Pancreas (tissue), 10 donors: ENCODE measurements at regions not wholly inside any gene's neighbourhood (a gene's known extent, or its start where the extent isn't known, plus 50 kb on each side); places are given as distances from the start of the nearest gene placed in this dataset.

Experiments used
- ATAC-seq, 4 donors: fragments of 200-7000 bp; cut with Tn5 transposase; one replicate each; pipeline versions ENCODE4 v1.8.0 to v1.9.1; 2020; ENCODE audit warnings: mild to moderate bottlenecking in 4 of 4, moderate library complexity in 4 of 4
- DNase-seq, 6 donors: peaks; one replicate each; pipeline ENCODE4 v3.0.0-alpha.2; 2020
- FAIRE-seq: peaks from 2 replicates; lab custom pipeline; 2012; peaks lifted over from hg19 to GRCh38; lab: Jason Lieb, UNC
- H3K27ac ChIP-seq, 4 donors: fragments of 200-600 bp; sonication (generic); 1 replicate in 3 of 4; 2 replicates in 1 of 4; pipeline versions ENCODE4 v1.5.0 to v1.8.0; 2020
- H3K27me3 ChIP-seq, 4 donors: fragments of 200-600 bp; one replicate each; pipeline ENCODE4 v1.8.0; 2021
- H3K36me3 ChIP-seq, 3 donors: fragments of 200-600 bp; sonication (generic) in 1 of 3; one replicate each; pipeline versions ENCODE4 v1.5.0 to v1.8.0; 2020 to 2021
- H3K4me1 ChIP-seq, 3 donors: fragments of 200-600 bp; one replicate each; pipeline ENCODE4 v1.8.0; 2021
- H3K4me3 ChIP-seq, 4 donors: fragments of 200-600 bp; sonication (generic) in 2 of 4; one replicate each; pipeline versions ENCODE4 v1.5.0 to v1.8.0; 2020 to 2021
- H3K9me3 ChIP-seq, 4 donors: fragments of 200-600 bp; one replicate each; pipeline ENCODE4 v1.8.0; 2021
- CTCF ChIP-seq, 4 donors: fragments of 200-600 bp; sonication (generic) in 3 of 4; IDR thresholded peaks; one replicate each; pipeline versions ENCODE4 v1.5.0 to v1.8.0; 2021; ENCODE audit warnings: antibody characterized with exemption in 4 of 4
- WGBS, 2 donors: extraction: QIAGEN DNeasy Blood & Tissue Kit; methylation state at CpG; one replicate each; pipeline ENCODE4 v1.1.7; 2013; 5-methylcytosine and 5-hydroxymethylcytosine counted together
- intact Hi-C, 3 donors: fragments of 100-400 bp; cut with DNase I; formaldehyde crosslinking; loops; one replicate each; pipeline versions ENCODE4 v1.11.1 to v1.14.2; 2022
- donor health status: healthy with polysubstance abuse.
- donor health status: DM: no; HTN: no; CAD: no; lungs with moderate emphysema.
- donor health status: DM: no; HTN: no; CAD: no.
- donor health status: control.
- donor health status: control.
- donor health status: Bipolar disorder and iron deficiency.
- donor health status: DM: yes; HTN: yes; CAD: no.
- donor health status: DM: no; HTN: no; CAD: no.
- donor health status: DM: no; HTN: no; CAD: no.
- donor health status: DM: yes; HTN: yes; CAD: no.

DNA sequence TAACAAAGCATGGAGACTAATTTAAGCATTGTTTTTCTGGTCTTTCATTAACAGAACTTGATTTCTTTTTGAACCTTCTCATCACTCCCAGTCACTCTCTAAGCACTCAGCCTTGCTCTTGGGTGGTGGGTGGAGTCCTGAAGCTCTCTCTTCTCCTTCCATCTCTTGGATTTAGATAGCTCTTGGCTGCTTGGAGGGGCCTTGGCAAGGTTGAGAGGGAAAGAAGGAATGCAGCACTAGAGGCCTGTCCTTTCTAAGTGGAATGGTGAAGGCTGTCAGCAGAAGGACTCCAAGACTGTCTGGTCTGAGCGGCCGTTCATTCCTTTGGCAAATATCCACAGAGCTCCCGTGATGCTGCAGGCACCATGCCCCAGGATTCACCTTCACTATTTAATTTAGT, 168.6 kb upstream of the E2F8 start:
- H3K4me1 ChIP-seq: no peaks in the 10 kb centered on the region
- intact Hi-C loops: no loop called here
- FAIRE-seq: no peak
- 80 to 88% methylated on average over 3 of the region's 3 CpGs for WGBS, 2 donors
- TF ChIP-seq CTCF (IDR thresholded peaks at IDR 0.05): no peak
- ATAC-seq: no peak
- no peaks in the 10 kb centered on the region for H3K9me3 ChIP-seq
- H3K27ac ChIP-seq: no peak overlapping the region
- no peaks in the 10 kb centered on the region for H3K27me3 ChIP-seq
- no peaks in the 10 kb centered on the region for H3K36me3 ChIP-seq
- no peak overlapping the region for H3K4me3 ChIP-seq
- DNase-seq: no peak

- no peaks in the 10 kb centered on the region for H3K9me3 ChIP-seq
- TF ChIP-seq CTCF (IDR thresholded peaks at IDR 0.05): no peak
- ATAC-seq: no peak
- WGBS, 2 donors: 79 to 83% methylated on average over 17 of the region's 17 CpGs
- no peaks in the 10 kb centered on the region for H3K36me3 ChIP-seq
- H3K27ac ChIP-seq: no peak overlapping the region
- no peaks in the 10 kb centered on the region for H3K27me3 ChIP-seq
- intact Hi-C loops: no loop called here
- FAIRE-seq: no peak
- DNase-seq: no peak
- H3K4me1 ChIP-seq: no peaks in the 10 kb centered on the region
- no peak overlapping the region for H3K4me3 ChIP-seq
Measured at GRCh38 chr11:19407677-19408270, 167.0 kb upstream of the E2F8 start.

DNA sequence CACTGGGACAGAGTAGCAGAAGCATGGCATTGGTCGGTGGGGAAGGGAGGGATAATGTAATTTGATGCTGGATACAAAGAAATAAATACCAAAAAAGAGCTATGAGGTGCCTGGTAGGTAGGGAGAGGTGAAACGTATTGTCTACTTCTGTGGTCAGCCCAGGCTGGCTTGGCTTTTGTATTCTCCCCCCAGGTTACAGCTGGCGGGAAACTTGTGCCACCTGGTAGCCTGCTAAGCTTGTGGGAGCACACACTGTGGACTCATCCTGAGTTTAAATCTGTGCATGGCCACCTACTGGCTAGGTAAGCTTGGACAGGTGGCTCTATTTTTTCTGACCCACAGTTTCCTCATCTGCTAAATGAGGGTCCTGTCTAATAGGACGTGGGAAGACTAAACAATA, 165.2 kb upstream of the E2F8 start:
- Histone ChIP-seq H3K9me3 (no peaks in the 10 kb centered on the region), H3K36me3 (no peaks in the 10 kb centered on the region), H3K4me3 (no peak overlapping the region), H3K27me3 (no peaks in the 10 kb centered on the region), H3K4me1 (no peaks in the 10 kb centered on the region), H3K27ac (no peak overlapping the region)
- FAIRE-seq: no peak
- intact Hi-C loops: no loop called here
- TF ChIP-seq CTCF (IDR thresholded peaks at IDR 0.05): no peak
- ATAC-seq: no peak
- 77 to 82% methylated on average over 4 of the region's 4 CpGs for WGBS, 2 donors
- DNase-seq: no peak

DNA sequence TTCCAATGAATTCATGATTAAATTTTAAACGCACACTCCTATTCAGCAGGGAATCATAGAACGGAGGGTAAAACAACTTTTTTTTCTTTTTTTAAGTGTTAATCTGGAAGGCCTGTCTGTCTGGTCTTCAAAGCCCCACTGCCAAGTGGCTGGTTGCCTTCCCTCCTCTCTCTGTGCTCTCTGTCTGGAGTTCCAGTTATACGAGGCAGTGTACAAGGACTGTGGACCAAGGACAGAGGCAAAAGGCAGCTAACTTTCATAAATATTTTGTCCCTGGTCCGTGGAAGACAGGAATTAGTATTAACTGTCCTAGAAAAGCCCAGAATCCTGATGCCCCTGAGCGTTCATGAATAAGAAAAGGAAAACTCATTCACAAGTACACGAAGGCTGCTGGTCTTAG, 164.0 kb upstream of the E2F8 start:
- DNase-seq (no peak), FAIRE-seq (no peak), ATAC-seq (no peak)
- no peaks in the 10 kb centered on the region for H3K27me3 ChIP-seq
- 54 to 61% methylated on average over 6 of the region's 6 CpGs for WGBS, 2 donors
- intact Hi-C loops: no loop called here
- no peaks in the 10 kb centered on the region for H3K36me3 ChIP-seq
- no peak overlapping the region for H3K4me3 ChIP-seq
- TF ChIP-seq CTCF (IDR thresholded peaks at IDR 0.05): no peak
- no peaks in the 10 kb centered on the region for H3K9me3 ChIP-seq
- peaks cover 0 to 2% (median 0%) of the 10 kb centered on the region in 3 donors for H3K4me1 ChIP-seq
- H3K27ac ChIP-seq: no peak overlapping the region

GRCh38 chr11:19403196-19403895, 162.6 kb upstream of the E2F8 start:
- TF ChIP-seq CTCF (IDR thresholded peaks at IDR 0.05): no peak
- FAIRE-seq (no peak), DNase-seq (no peak), ATAC-seq (no peak)
- H3K36me3 ChIP-seq: no peaks in the 10 kb centered on the region
- H3K27ac ChIP-seq: no peak overlapping the region
- H3K9me3 ChIP-seq: no peaks in the 10 kb centered on the region
- 70 to 76% methylated on average over 7 of the region's 7 CpGs for WGBS, 2 donors
- H3K4me1 ChIP-seq: peaks cover 10 to 17% (median 12%) of the 10 kb centered on the region in 3 donors
- intact Hi-C loops: no loop called here
- no peak overlapping the region for H3K4me3 ChIP-seq
- H3K27me3 ChIP-seq: no peaks in the 10 kb centered on the region
